Loucy (cell line): ENCODE measurements at regions not wholly inside any gene's neighbourhood (a gene's known extent, or its start where the extent isn't known, plus 50 kb on each side); places are given as distances from the start of the nearest gene placed in this dataset.

Source experiments
- H2AFZ ChIP-seq: fragments of 200-600 bp; sonication (generic); 2 replicates; pipeline ENCODE4 v1.6.0; 2016; ENCODE audit warnings: antibody characterized with exemption, mild to moderate bottlenecking, low read length, moderate library complexity
- H3F3A ChIP-seq: fragments of 200-600 bp; 2 replicates; pipeline ENCODE4 v1.6.0; 2016; ENCODE audit warnings: antibody characterized with exemption, low read depth, mild to moderate bottlenecking
- H3K27me3 ChIP-seq: fragments of 200-600 bp; sonication (generic); 2 replicates; pipeline ENCODE4 v1.6.1; 2014; ENCODE audit warnings: low read length, mild to moderate bottlenecking; ENCODE audit not compliant: insufficient read depth, poor library complexity, severe bottlenecking
- H3K36me3 ChIP-seq: fragments of 200-600 bp; sonication (generic); 2 replicates; pipeline ENCODE4 v1.6.1; 2016; ENCODE audit warnings: low read length; ENCODE audit not compliant: insufficient read depth
- H3K4me1 ChIP-seq: fragments of 200-600 bp; sonication (generic); 2 replicates; pipeline ENCODE4 v1.5.1; 2014; ENCODE audit warnings: low read length, mild to moderate bottlenecking; ENCODE audit not compliant: insufficient read depth, poor library complexity, severe bottlenecking
- H3K4me2 ChIP-seq: fragments of 200-600 bp; sonication (generic); 2 replicates; pipeline ENCODE4 v1.6.0; 2014; ENCODE audit warnings: antibody characterized with exemption, low read length, low read depth, mild to moderate bottlenecking; ENCODE audit not compliant: poor library complexity, severe bottlenecking
- H3K4me3 ChIP-seq: fragments of 200-600 bp; sonication (generic); 2 replicates; pipeline ENCODE4 v1.5.1; 2014; ENCODE audit warnings: low read length, mild to moderate bottlenecking, mixed read lengths; ENCODE audit not compliant: poor library complexity, severe bottlenecking
- H3K79me2 ChIP-seq: fragments of 200-600 bp; sonication (generic); 2 replicates; pipeline ENCODE4 v1.6.1; 2014; ENCODE audit warnings: low read length; ENCODE audit not compliant: insufficient read depth
- H3K9ac ChIP-seq: fragments of 200-600 bp; sonication (generic); 2 replicates; pipeline ENCODE4 v1.6.0; 2014; ENCODE audit warnings: mild to moderate bottlenecking, low read depth, low read length, moderate library complexity; ENCODE audit not compliant: poor library complexity, severe bottlenecking
- H3K9me2 ChIP-seq: fragments of 200-600 bp; sonication (generic); replicated peaks from 2 replicates; pipeline ENCODE4 v1.6.1; 2016; ENCODE audit warnings: low read depth, low read length, mixed read lengths
- H3K9me3 ChIP-seq: fragments of 200-600 bp; sonication (generic); 2 replicates; pipeline ENCODE4 v1.6.1; 2014; ENCODE audit warnings: mild to moderate bottlenecking, antibody characterized with exemption, low read length, low read depth; ENCODE audit not compliant: insufficient read depth
- H4K20me1 ChIP-seq: fragments of 200-600 bp; sonication (generic); 2 replicates; pipeline ENCODE4 v1.6.0; 2014; ENCODE audit warnings: antibody characterized with exemption, low read length, mild to moderate bottlenecking; ENCODE audit not compliant: insufficient read depth, poor library complexity, severe bottlenecking
- EZH2phosphoT487 ChIP-seq: fragments of 200-600 bp; IDR thresholded peaks from 2 replicates; pipeline ENCODE4 v1.6.1; 2018; ENCODE audit warnings: antibody characterized with exemption, mild to moderate bottlenecking, moderate library complexity, borderline replicate concordance
- TF ChIP-seq, protein P1 (sequence below): fragments of 200-600 bp; sonication (generic); conservative IDR thresholded peaks from 2 replicates; pipeline ENCODE4 v1.5.1; 2014; ENCODE audit warnings: mild to moderate bottlenecking, antibody characterized with exemption, low read length

DNA sequence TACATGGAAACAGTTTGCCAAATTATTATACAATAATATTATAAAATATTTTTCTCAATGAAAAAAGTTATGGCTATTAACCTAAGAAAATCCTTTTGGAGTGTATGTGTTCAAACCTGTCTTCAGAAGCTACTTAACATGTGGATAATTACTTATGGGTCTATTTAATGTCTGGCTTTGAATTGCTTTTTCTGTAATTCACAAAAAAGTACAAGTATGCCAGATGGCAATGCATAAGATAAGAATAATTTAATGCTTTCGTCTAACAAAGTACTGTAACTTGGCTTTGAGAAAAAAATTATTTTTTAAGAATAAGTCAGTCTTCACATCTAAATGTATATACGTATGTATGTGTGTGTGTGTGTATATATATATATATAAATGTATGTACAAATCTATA, 1073.0 kb downstream of the TDRD15 start:
- H3K4me3 ChIP-seq, result no peak overlapping the region
- no peaks in the 10 kb centered on the region for H4K20me1 ChIP-seq
- H3F3A ChIP-seq, result no peaks in the 10 kb centered on the region
- no peak overlapping the region for H2AFZ ChIP-seq
- no peak overlapping the region for H3K4me2 ChIP-seq
- H3K4me1 ChIP-seq, result no peaks in the 10 kb centered on the region
- no peaks in the 10 kb centered on the region for H3K9me2 ChIP-seq
- H3K9me3 ChIP-seq, result no peaks in the 10 kb centered on the region
- no peaks in the 10 kb centered on the region for H3K79me2 ChIP-seq
- no peaks in the 10 kb centered on the region for H3K36me3 ChIP-seq
- no peak for TF ChIP-seq EZH2phosphoT487
- TF ChIP-seq, protein P1, sequence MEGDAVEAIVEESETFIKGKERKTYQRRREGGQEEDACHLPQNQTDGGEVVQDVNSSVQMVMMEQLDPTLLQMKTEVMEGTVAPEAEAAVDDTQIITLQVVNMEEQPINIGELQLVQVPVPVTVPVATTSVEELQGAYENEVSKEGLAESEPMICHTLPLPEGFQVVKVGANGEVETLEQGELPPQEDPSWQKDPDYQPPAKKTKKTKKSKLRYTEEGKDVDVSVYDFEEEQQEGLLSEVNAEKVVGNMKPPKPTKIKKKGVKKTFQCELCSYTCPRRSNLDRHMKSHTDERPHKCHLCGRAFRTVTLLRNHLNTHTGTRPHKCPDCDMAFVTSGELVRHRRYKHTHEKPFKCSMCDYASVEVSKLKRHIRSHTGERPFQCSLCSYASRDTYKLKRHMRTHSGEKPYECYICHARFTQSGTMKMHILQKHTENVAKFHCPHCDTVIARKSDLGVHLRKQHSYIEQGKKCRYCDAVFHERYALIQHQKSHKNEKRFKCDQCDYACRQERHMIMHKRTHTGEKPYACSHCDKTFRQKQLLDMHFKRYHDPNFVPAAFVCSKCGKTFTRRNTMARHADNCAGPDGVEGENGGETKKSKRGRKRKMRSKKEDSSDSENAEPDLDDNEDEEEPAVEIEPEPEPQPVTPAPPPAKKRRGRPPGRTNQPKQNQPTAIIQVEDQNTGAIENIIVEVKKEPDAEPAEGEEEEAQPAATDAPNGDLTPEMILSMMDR, result no peak
- no peak overlapping the region for H3K9ac ChIP-seq
- H3K27me3 ChIP-seq, result no peaks in the 10 kb centered on the region

DNA sequence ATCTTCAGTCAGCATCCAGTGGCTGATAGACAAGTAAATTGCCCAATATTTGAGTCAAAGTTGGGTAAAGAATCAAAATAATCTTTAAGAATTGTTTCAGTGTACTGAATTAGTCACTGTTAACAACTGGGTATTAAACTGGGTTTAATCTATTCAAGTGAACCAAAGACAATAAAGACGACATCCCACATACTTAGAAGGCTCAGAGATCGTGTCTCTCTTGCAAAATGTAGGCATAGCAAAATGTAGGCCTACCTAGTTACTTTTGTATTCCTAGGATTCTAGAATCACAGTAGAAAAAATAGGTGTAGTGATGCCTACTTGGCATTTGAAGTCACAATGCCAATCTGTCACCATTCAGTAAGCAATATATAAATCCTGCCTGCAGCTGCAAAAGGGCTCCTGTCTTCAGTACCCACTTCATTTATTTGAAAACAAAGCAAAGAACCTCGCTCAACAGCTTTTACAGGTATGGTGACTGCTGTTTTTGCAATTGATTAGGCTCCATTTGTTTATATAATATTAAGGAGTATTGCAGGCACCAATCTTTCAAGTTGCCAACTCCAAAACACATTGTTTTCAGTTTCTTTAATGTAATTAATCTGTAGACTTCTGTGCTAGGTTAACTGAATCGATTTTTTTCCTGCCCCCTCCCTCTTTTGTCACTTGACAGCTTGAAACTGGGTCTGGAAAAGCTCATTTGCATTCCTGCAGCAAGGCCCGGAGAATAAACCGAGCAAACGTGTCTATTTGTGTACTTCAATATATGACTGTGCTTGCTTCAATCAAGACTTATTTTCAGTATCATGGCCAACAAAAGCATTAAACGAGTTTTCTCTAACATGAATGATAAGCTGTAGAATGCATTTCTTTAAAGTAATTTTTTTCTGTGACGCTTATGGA, 1074.9 kb downstream of the TDRD15 start:
- Histone ChIP-seq H3K9ac (no peak overlapping the region), H2AFZ (no peak overlapping the region), H3K27me3 (no peaks in the 10 kb centered on the region), H4K20me1 (no peaks in the 10 kb centered on the region), H3K4me1 (no peaks in the 10 kb centered on the region), H3K4me2 (no peak overlapping the region), H3K9me3 (no peaks in the 10 kb centered on the region), H3K4me3 (no peak overlapping the region), H3K36me3 (no peaks in the 10 kb centered on the region), H3K79me2 (no peaks in the 10 kb centered on the region), H3K9me2 (no peaks in the 10 kb centered on the region), H3F3A (no peaks in the 10 kb centered on the region)
- TF ChIP-seq, protein P1, result no peak
- no peak for TF ChIP-seq EZH2phosphoT487

DNA sequence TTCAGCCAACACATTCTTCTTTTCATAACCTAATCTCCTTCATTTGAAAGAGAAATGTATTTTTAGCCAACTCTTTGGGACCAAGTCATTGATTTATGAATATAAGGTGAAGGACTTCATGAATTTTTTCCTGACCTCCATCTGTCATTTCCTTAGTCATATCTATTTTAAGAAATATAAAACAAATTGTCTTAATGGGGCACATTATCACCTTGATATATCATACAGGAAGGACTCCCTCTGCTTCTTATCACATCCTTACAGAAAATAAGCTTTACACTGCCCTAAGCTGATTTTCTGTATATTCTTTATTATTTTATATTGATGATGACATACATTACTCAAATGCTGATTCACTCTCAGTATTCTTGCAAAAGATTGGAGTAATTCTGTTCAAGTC, 1076.2 kb downstream of the TDRD15 start:
- TF ChIP-seq, protein P1, result no peak
- no peak for TF ChIP-seq EZH2phosphoT487
- no peaks in the 10 kb centered on the region for H3K4me1 ChIP-seq
- H3K36me3 ChIP-seq, result no peaks in the 10 kb centered on the region
- no peaks in the 10 kb centered on the region for H4K20me1 ChIP-seq
- no peak overlapping the region for H2AFZ ChIP-seq
- no peaks in the 10 kb centered on the region for H3K79me2 ChIP-seq
- no peaks in the 10 kb centered on the region for H3K9me2 ChIP-seq
- no peaks in the 10 kb centered on the region for H3K27me3 ChIP-seq
- H3F3A ChIP-seq, result no peaks in the 10 kb centered on the region
- H3K4me3 ChIP-seq, result no peak overlapping the region
- H3K9ac ChIP-seq, result no peak overlapping the region
- no peak overlapping the region for H3K4me2 ChIP-seq
- no peaks in the 10 kb centered on the region for H3K9me3 ChIP-seq
